GM12878 (cell line): ENCODE measurements at regions not wholly inside any gene's neighbourhood (a gene's known extent, or its start where the extent isn't known, plus 50 kb on each side); places are given as distances from the start of the nearest gene placed in this dataset.

Experiments
- ATAC-seq: fragments of 200-7000 bp; cut with Tn5 transposase; 3 replicates; pipeline ENCODE4 v1.9.1; 2020; ENCODE audit warnings: mild to moderate bottlenecking, moderate library complexity
- BruUV-seq: library from RNA; stranded (reverse); fragments of 400-500 nt; replicated peaks from 2 replicates; lab custom pipeline; 2021; lab: Mats Ljungman, UMichigan
- CTCF ChIA-PET: fragments of 300-600 bp; sonication (Branson Sonifier 250); formaldehyde crosslinking; extraction: SDS; loops from one replicate; lab custom pipeline; 2021; ENCODE audit warnings: inconsistent platforms; lab: Yijun Ruan, JAX
- POLR2A ChIA-PET: fragments of 350-600 bp; formaldehyde crosslinking; extraction: SDS; loops from one replicate; lab custom pipeline; 2021; ENCODE audit warnings: inconsistent platforms; lab: Charles Lee
- RAD21 ChIA-PET: fragments of 300-600 bp; sonication (Branson Sonifier 250); formaldehyde crosslinking; loops from one replicate; lab custom pipeline; 2023; ENCODE audit warnings: antibody characterized with exemption; ENCODE audit not compliant: unreplicated experiment; lab: Charles Lee
- SMC1A ChIA-PET: fragments of 300-600 bp; sonication (Branson Sonifier 250); formaldehyde crosslinking; loops from one replicate; lab custom pipeline; 2023; ENCODE audit not compliant: unreplicated experiment, uncharacterized antibody; lab: Charles Lee
- DNase-seq: peaks from one replicate; pipeline ENCODE4 v3.0.0-alpha.2; 2011; ENCODE audit warnings: low read depth, low spot score
- FAIRE-seq: peaks from 3 replicates; lab custom pipeline; 2011; peaks lifted over from hg19 to GRCh38; lab: Jason Lieb, UNC
- H2AFZ ChIP-seq: 2 replicates; pipeline ENCODE4 v1.6.0; 2011; ENCODE audit warnings: low read depth, low read length, control low read depth; ENCODE audit not compliant: control insufficient read depth
- H3K27ac ChIP-seq: 2 replicates; pipeline ENCODE4 v1.5.1; 2011; ENCODE audit warnings: control low read depth; ENCODE audit not compliant: control insufficient read depth, insufficient read depth
- H3K27me3 ChIP-seq, 2 experiments: replicated peaks in 1 of 2; 2 replicates each; pipeline versions ENCODE4 v1.6.0 to v1.6.1; 2011; ENCODE audit warnings: low read length in 1 of 2; ENCODE audit not compliant: control insufficient read depth in 2 of 2, insufficient read depth in 2 of 2
- H3K36me3 ChIP-seq, 2 experiments: 2 replicates each; pipeline ENCODE4 v1.5.1; 2011; ENCODE audit warnings: low read length in 1 of 2; ENCODE audit not compliant: control insufficient read depth in 2 of 2, insufficient read depth in 2 of 2
- H3K4me1 ChIP-seq: 2 replicates; pipeline ENCODE4 v1.6.1; 2011; ENCODE audit warnings: mild to moderate bottlenecking, low read length, moderate library complexity, mixed read lengths; ENCODE audit not compliant: control insufficient read depth, insufficient read depth
- H3K4me2 ChIP-seq: 2 replicates; pipeline ENCODE4 v1.6.0; 2011; ENCODE audit warnings: control low read depth; ENCODE audit not compliant: control insufficient read depth, insufficient read depth
- H3K4me3 ChIP-seq: fragments of 200-600 bp; sonication (generic); 2 replicates; pipeline ENCODE4 v1.5.1; 2016
- H3K79me2 ChIP-seq: 2 replicates; pipeline ENCODE4 v1.6.0; 2011; ENCODE audit warnings: low read length; ENCODE audit not compliant: control insufficient read depth, insufficient read depth
- H3K9ac ChIP-seq: 2 replicates; pipeline ENCODE4 v1.8.0; 2011; ENCODE audit warnings: low read length, control low read depth, mixed read lengths; ENCODE audit not compliant: control insufficient read depth, insufficient read depth
- H3K9me3 ChIP-seq: replicated peaks from 3 replicates; pipeline ENCODE4 v1.5.1; 2011; ENCODE audit warnings: mild to moderate bottlenecking, low read length; ENCODE audit not compliant: control insufficient read depth, insufficient read depth
- H4K20me1 ChIP-seq: 2 replicates; pipeline ENCODE4 v1.6.0; 2011; ENCODE audit not compliant: control insufficient read depth, insufficient read depth
- BHLHE40 ChIP-seq, 2 experiments: fragments of 450-650 bp in 1 of 2; IDR thresholded peaks; 2 replicates each; pipeline ENCODE4 v1.6.1; 2011 to 2017; ENCODE audit warnings: low read depth in 2 of 2, borderline replicate concordance in 1 of 2, improper control_type of control experiment in 1 of 2, low read length in 1 of 2, mild to moderate bottlenecking in 1 of 2
- JUNB ChIP-seq: IDR thresholded peaks from 2 replicates; pipeline ENCODE4 v1.6.1; 2016; ENCODE audit warnings: antibody characterized with exemption, mild to moderate bottlenecking
- NR2C1 ChIP-seq: fragments of 450-650 bp; IDR thresholded peaks from 2 replicates; pipeline ENCODE4 v1.6.1; 2017; ENCODE audit warnings: antibody characterized with exemption, mild to moderate bottlenecking, moderate library complexity
- REST ChIP-seq: IDR thresholded peaks from 2 replicates; pipeline ENCODE4 v1.6.1; 2012; ENCODE audit warnings: mild to moderate bottlenecking, low read depth, low read length
- ZBTB4 ChIP-seq: fragments of 450-650 bp; formaldehyde crosslinking; IDR thresholded peaks from 2 replicates; pipeline ENCODE4 v1.4.0; 2022; ENCODE audit warnings: mild to moderate bottlenecking, moderate library complexity
- in situ Hi-C: fragments of 300-500 bp; cut with MboI; formaldehyde crosslinking; loops from 9 replicates; pipeline ENCODE4 v1.14.3; 2018; ENCODE audit warnings: mixed read lengths
- intact Hi-C: fragments of 100-400 bp; cut with micrococcal nuclease; formaldehyde crosslinking; loops from one replicate; pipeline ENCODE4 v1.14.2; 2022; ENCODE audit not compliant: unreplicated experiment
- TF ChIP-seq, protein P1 (sequence below): fragments of 450-650 bp; IDR thresholded peaks from 2 replicates; pipeline ENCODE4 v1.6.1; 2017; ENCODE audit warnings: low read depth, mild to moderate bottlenecking, moderate library complexity

DNA sequence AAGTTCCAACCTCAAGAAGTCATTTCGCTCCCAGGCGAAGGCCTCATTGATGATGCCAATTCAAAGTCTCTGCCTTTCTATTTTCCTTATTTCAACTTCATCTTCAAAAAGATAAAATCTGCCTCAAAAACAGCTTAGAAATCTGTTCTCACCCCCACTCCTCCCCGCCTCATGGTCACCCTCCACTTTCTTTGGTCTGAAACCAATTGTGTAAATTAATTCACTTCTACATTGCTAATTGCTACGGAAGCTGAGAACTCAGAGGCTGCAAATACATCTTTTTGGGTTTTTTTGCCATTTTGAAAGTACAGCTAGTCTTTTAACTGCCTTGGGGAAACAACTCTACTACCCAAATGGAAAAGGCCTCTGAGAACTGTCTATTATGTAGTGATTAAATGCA, 350.0 kb upstream of the SLC24A2 start (continued):
- TF ChIP-seq BHLHE40 (IDR thresholded peaks at IDR 0.05; ENCODE audit: borderline replicate concordance in 1 of 2, low read depth in 2 of 2, low read length in 1 of 2) (no peak), NR2C1 (no peak), JUNB (no peak), ZBTB4 (CRISPR knock-in tag) (no peak)
- TF ChIP-seq, protein P1, sequence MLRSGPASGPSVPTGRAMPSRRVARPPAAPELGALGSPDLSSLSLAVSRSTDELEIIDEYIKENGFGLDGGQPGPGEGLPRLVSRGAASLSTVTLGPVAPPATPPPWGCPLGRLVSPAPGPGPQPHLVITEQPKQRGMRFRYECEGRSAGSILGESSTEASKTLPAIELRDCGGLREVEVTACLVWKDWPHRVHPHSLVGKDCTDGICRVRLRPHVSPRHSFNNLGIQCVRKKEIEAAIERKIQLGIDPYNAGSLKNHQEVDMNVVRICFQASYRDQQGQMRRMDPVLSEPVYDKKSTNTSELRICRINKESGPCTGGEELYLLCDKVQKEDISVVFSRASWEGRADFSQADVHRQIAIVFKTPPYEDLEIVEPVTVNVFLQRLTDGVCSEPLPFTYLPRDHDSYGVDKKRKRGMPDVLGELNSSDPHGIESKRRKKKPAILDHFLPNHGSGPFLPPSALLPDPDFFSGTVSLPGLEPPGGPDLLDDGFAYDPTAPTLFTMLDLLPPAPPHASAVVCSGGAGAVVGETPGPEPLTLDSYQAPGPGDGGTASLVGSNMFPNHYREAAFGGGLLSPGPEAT, result no peak
- TF ChIP-seq, all 136 proteins: peak for 0

DNA sequence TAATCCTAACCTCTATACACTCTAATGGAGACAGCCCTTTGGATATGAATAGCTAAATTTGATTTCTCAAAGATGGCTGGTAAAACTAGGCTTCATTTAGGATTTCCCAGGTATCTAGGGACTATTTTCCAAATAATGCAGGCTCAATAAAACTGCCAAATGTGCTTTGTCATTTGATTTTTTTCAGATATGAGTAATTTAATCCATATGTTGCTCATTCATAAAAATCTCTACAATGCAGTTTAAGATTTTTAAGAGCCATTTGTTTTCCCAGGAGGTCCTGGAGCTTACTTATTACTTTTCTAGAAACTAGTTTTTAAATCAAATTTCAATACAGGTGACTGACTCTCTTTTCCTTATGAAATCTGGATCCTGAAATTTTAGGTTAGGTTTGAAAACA, 349.3 kb upstream of the SLC24A2 start:
- no TSS peak for BruUV-seq
- H3K4me2 ChIP-seq, result no peak overlapping the region
- no peaks in the 10 kb centered on the region for H3K27me3 ChIP-seq
- no peaks in the 10 kb centered on the region for H3K79me2 ChIP-seq
- ChIA-PET SMC1A (interaction anchor here (1.1 kb wide), 1 partner anchor 9 kb away, joined by 3 read pairs; no protein-coding TSS in a partner anchor), POLR2A (no interaction called here), CTCF (interaction anchor here (1.1 kb wide), 1 partner anchor 15 kb away, joined by 3 read pairs; no protein-coding TSS in a partner anchor), RAD21 (no interaction called here)
- H3K27ac ChIP-seq, result no peak overlapping the region
- H3K36me3 ChIP-seq, result no peaks in the 10 kb centered on the region
- no peaks in the 10 kb centered on the region for H3K4me1 ChIP-seq
- no peaks in the 10 kb centered on the region for H3K9me3 ChIP-seq
- H2AFZ ChIP-seq, result no peak overlapping the region
- H4K20me1 ChIP-seq, result no peaks in the 10 kb centered on the region
- DNase-seq (no peak), ATAC-seq (no peak), FAIRE-seq (no peak)
- H3K9ac ChIP-seq, result no peak overlapping the region
- intact Hi-C loops (no loop called here), in situ Hi-C loops (no loop called here)
- TF ChIP-seq REST, result no peak
- no peak overlapping the region for H3K4me3 ChIP-seq
